Smooth muscle cell of the brain vasculature (primary cell): ENCODE measurements at regions not wholly inside any gene's neighbourhood (a gene's known extent, or its start where the extent isn't known, plus 50 kb on each side); places are given as distances from the start of the nearest gene placed in this dataset.

ENCODE experiments used
- DNase-seq: peaks from one replicate; pipeline ENCODE4 v3.0.0-alpha.2; 2012; ENCODE audit warnings: low read depth, low spot score

- DNase-seq: no peak
These were observed 163.9 kb downstream of the PIK3R1 start for GRCh38 chr5:68379275-68380036.

GRCh38 chr5:68380078-68380477 is 164.5 kb downstream of the PIK3R1 start:
- no peak for DNase-seq

DNA sequence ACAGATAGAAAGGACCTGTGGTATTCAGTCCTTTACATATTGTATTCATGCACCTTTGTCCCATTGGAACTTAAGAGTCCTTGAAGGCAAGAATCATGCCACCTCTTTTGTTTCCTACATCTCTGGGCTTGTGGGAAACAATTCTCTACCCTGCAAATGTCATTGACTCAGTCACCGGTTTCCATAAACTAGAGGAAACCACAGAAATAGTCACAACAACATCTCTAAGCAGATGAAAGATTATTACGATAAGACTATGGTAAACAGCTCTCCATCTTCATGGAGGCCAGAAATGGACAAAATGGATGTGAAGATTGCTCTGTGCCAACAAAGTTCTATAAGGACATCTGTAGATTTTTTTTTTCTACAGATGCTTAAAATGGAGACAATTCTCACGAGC is 165.5 kb downstream of the PIK3R1 start:
- no peak for DNase-seq

DNA sequence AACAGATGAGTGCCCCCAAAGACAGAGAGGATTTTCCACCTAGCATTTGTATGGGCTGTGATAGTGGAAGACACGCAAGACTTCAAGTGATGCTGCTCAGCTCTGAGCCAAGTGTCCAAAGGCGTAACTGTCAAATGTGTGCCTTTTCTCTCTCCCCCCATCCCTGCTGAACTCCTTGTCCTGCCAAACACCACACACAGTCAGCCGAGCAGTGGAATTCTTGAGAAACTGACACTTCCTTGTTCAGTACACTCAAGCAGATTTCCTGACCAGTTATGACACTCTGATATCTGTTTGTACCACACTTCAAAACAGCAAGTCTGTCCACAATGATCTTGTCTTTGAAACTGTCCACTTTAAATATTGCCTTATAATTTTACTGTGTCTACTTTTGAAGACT is 166.4 kb downstream of the PIK3R1 start:
- DNase-seq: no peak

DNA sequence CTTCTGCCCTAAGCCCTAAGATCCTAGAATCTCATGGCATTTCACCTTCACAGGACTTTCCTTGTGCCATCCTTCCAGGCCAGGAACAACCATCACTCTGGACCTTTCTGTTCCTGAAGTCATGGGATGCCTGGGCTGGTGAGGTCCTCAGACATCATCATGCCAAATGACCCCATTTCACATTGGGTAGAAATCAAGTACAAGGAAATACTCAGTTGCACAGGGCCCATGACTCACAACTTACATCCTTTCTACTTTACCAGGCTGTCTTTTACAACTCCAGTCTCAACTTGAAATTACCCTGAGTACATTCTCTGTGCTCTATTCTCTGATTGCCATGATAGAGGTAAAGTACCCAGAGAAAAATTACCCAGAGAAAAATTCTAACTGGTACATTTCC is 167.1 kb downstream of the PIK3R1 start:
- DNase-seq: no peak

DNA sequence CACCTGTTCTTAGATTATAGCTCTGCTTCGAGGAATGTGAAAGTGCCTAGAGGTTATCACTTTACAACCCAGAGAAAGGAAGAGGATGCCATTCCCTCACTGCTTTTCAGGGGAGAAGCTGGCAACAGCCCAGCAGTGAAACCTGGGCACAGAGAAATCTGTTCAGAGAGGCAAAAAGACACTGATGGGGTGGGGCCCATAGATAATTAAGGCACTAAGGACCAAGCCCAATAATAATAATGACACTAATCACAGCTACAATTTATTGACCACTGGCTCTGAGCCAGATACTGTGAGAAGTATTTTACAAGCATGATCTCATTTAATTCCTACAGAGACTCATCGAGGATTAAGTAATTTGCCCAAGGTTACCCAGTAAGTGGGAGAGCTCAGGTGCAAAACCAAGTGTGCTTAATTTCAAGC is 168.3 kb downstream of the PIK3R1 start:
- DNase-seq: no peak

DNA sequence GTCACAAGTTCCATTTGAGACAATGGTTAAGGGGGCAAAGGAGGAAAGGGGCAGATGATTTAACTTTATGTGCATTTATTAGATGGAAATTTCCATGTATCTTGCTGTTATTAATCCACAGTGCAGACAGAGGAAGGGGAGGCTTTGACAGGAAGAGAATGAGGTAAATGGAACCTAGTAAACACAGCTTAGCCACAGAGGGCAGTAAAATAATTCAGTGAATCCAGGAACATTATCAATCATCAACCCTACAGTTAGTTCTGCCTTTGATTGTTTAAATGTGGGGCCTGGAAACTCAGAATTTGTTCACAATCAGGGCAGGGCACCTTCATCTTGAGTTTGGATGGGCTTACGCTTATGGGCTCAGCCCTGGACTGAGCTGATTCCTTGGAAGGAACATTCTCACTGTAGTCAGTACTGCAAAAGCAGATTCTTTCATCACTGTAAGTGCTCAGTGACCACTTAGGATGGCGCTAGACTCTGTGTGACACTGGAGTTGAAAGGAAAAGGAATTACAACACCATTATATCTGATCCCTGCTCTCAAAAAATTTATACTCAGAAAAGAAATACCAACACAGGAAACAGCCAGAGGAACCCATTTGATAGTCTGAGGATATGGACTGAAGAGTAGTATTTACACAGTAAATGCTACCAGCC is 169.5 kb downstream of the PIK3R1 start:
- no peak for DNase-seq

DNA sequence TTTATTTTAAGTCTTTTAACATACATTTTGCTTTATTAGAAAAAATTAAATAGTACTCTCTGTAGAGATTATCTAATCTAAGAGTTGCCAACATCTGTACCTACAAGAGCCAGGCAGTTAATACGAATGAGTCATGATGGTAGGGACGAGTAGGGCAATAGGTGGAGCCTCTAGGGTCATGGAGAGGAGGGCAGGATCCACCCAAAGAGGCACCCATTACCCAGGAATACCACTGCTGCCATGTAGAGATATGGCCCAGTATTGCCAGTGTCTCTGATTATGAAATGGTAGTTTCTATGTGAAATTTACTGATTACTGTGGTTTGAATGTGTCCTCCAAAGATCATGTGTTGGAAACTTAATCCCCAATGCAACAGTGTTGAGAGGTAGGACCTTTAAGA is 170.4 kb downstream of the PIK3R1 start:
- DNase-seq: no peak

- DNase-seq: no peak
These were observed 171.7 kb downstream of the PIK3R1 start for GRCh38 chr5:68387074-68387796.

GRCh38 chr5:68389618-68390017 is 174.1 kb downstream of the PIK3R1 start:
- DNase-seq: no peak

DNA sequence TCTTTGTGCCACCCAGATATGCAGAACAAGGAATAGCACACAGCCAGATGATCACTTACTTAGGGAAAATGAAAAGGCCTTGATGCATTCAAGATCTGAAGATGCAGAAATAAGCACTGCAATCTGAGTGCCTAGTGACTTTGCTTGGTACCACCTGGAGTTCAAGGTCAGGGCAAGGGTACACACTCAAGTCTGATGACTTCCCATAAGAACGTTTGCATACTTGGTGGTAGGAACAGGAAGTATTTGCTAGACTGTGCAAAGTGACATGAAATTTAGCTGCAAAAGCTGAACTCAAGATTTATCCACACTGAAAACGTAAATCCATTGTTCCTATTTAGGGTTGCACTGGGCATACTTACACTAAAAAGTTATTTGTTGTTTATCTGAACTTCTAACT is 177.1 kb downstream of the PIK3R1 start:
- DNase-seq: no peak

- no peak for DNase-seq
These were observed 179.7 kb downstream of the PIK3R1 start for GRCh38 chr5:68395302-68395701.

DNA sequence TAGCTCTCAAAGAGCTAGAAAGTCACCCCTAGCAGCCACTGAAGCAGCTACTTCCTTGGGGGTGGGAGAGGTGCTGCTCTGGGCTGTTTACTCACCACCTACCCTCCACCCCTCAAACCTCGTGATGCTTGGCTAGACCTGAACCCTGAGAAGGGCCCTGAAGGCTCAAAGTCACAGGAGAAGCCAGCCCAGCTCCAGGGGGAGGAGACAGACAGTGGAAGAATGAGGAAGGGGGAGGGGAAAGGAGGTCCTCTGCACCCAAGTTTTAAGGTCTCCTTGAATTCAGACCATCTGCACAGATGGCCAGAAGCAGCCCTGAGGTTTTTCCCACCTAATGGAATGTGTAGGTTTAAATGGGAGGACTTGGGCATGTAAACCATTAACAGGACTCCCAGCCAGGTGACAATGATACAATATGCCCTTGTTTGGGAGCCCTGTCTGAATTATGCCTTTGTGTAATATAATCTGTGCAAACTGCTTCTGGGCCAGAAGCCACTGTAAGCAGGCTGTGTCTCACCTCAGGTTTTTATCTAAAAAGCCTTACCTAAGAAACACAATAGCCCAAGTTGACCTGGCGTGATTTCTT is 180.5 kb downstream of the PIK3R1 start:
- DNase-seq: no peak

DNA sequence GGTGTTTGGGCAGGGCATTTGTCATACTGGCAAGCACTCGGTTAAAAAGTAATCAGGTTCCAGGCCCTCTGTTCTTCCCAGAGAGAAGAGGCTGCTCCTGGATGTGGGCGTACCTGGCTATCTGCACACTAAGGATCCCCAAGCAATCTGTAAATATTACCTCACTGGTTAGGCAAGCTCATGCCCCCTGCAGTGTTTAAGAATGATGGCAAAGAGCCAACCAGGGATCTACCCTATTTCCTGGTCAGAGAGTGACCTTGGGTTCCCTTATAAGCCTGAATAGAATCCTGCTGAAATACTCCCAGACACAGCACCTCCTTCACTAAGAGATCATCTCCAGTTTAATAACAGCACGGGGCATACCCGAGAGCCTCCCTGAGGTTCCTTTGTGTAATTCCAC is 181.2 kb downstream of the PIK3R1 start:
- no peak for DNase-seq

DNA sequence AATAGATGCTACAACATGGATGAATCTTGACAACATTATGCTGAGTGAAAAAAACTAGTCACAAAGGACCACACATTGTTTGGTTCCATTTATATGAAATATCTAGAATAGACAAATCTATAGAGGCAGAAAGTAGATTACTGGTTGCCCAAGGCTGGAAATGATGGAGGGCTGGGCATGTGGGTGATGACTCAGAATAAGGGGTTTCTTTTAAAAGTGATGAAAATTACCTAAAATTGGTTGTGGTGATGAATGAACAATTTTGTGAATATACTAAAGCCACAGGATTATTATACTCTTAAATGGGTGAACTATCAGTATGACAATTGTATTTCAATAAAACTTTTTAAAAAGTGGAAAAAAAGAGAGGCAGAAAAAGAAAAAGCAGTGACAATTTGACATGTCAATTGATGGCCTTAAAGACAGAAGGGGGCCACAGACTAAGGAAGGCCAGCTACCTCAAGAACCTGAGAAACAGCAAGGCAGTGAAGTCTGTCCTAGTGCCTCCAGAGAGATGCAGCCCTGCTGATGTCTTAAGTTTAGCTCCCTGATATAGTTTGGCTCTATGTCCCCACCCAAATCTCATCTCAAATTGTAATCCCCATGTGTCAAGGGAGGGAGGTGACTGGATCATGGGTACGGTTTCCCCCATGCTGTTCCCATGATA is 182.7 kb downstream of the PIK3R1 start:
- no peak for DNase-seq

- DNase-seq: no peak
These were observed 187.7 kb downstream of the PIK3R1 start for GRCh38 chr5:68403301-68403700.

DNA sequence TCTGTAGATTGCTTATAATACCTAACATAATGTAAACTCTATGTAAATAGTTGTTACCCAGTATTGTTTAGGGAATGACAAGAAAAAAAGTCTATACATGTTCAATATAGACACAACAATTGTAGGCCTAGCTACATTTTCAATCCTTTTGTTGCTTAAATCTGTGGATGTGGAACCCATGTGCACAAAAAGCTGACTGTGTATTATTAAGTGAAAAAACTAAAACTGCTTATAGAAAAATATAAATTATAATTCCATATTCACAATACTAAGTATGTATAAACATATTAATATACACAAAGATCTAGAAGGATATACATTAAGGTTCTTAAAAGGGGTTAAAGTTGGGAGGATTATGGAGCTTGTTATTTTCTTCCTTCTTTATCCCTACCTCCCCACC is 188.7 kb downstream of the PIK3R1 start:
- no peak for DNase-seq

- DNase-seq: no peak
These were observed 189.6 kb downstream of the PIK3R1 start for GRCh38 chr5:68405026-68405684.

DNA sequence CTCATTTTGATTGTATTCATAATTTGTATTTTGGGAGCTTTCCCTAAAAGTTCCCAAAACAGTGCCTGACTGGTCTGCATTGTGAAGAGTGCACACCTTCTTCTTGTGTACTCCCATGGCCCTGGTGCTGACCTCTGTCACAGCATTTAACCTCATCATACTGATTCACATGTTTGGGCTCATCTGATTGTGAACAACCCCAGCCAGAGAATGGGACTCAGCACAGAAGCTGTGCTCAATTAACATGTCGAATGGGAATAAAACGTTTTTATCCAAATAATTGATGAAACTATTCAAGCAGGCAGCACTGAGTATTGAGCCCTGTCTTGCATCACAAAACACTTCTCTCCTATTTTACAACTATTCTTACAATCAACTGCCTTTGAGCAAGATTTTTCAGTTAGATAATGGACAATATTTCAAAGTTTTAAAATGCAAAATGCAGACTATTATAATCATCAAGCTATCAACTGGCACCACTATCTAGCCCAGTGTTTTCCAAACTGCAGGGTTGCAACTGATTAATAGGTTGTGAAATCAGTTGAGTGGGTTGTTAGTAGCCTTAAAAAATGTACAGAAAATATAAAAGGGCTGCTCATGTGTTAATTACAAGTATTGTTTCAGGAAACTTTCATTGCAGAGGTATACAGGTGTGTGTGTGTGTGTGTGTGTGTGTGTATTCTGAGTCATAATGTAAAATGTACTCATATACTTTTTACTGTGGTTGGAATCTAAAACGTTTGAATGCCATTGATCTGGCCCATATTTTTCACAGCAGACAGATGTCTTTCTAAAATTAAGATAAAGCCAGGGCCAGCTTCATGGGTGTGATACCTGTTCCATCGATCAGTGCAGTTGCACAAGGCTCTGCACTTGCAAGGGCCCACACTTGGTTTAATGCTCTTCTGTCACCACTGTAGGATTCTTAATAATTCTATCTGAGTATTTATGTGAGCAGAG is 190.5 kb downstream of the PIK3R1 start:
- no peak for DNase-seq

DNA sequence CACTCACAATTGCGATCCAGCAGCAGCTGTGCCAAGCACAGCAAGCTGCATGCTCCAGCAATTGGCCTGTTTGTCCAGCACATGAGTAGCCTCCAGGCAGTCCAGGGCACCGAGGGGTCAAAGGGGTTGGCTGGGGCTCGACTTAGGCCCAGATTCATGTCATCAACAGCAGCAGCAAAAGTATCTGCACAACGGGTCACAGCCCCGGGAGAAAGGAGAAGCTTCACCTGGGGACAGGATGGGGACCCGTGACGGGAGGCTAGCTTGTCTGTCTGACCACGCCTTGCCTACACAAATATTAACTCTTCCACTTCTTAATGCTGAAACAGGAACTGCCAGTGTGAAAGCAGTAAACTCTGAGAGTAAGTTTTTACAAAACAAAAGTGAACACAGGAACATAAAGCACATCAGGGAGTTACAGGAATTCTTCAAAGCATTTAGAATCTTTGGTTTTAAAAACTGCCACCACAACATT is 191.2 kb downstream of the PIK3R1 start:
- DNase-seq: no peak
